ENCODE measurements at regions not wholly inside any gene's neighbourhood (a gene's known extent, or its start where the extent isn't known, plus 50 kb on each side); places are given as distances from the start of the nearest gene placed in this dataset.

DNA sequence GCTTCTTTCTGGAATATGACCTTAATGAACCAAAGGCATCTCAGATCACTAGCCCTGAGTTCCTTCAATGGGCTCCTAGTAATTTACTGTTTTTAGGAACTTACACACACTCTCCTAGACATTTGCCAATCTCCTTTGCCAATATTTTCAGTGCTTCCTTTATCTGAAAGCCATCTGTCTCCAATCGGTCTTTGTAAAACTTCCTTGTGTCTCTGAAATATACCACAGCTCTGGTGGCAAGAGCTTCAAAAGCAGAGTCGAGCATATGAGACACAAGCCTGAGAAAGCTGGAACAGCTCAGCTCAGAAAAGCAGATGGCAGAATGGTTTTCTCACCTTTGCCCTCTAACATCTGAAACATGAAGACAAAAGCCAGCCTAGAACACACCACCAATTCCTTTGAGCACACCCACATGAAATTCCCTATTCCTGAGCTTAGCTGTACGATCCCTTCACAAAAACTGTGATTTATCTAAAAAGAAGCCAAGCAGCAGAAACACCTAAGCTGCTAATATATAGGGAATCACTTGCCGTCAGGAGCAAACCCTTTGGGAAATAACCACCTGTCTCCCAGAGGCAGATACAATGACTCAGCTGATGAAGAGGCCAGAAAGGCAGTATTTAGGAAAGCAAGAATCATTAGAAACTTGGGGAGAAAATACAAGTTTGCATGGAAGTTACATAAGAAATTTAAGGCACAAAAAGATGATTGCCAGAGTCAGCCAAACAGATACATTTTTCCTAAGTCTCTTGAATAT lies 70.2 kb upstream of the ANK3 start:
- DNase-seq (ENCODE audit: low spot score), result no peak
- ATAC-seq, result no peak
- intact Hi-C loops (cut with DNase I), result loop anchor here (5.0 kb wide), 1 partner anchor 1067 kb away; no protein-coding TSS in a partner anchor

DNA sequence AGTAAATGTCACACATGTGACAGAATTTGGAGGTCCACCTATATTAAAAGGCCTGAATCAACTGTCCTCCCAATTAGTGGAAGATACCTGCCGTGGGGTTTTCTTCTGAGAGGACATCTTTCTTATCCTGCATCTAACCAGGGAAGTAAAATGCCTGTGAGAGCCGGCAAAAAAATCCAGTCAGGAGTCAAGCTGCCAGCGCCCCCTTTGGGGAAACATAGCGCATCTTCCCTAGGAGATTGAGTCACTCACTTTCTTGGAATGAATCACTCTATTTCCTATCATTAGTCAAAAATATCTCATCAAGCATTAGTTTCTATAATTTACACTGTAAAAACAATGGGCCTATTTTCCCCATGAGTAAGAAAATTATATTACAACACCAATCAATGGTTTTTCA lies 66.4 kb upstream of the ANK3 start:
- DNase-seq (ENCODE audit: low spot score) (no peak), ATAC-seq (no peak)
- intact Hi-C loops (cut with DNase I), result no loop called here

DNA sequence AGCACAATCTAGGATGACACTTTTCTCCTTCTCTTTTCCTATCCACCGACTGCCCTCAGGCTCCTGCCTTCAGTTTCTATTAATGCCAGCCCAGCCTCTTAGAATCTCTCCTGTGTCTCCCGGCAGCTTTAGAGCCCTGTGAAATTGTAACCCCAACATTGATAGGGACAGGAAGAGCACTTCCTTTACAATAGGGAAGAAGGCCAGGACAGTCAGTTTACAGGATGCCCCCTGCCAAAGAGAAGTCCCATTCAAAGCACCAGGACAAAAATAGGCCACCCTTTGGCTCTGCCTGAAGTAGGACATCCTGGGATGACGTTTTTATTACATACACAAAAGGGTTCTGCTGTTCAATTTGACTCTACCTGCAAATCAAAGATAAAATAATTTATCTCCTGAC lies 64.7 kb upstream of the ANK3 start:
- ATAC-seq, result no peak
- DNase-seq (ENCODE audit: low spot score), result no peak
- intact Hi-C loops (cut with DNase I), result no loop called here

DNA sequence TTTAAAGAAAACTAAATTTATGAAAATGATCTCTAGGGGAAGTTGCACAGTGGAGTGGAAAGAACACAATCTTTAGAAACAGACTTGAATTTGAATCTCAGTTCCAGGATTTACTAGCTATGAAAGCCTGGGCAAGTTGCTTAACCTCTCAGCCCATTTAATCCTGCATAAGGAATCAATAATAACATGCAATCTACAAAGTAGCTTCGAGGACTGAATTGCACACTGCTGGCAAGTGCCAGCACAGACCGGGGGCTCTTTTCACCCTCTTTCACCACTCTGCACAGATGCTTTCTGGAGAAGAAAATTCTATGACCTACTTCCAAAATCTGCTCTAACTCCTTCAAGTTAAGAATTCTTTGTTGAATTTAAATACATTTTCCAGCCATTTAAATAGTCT lies 63.4 kb upstream of the ANK3 start:
- intact Hi-C loops (cut with DNase I), result no loop called here
- DNase-seq (ENCODE audit: low spot score), result no peak
- ATAC-seq, result no peak

DNA sequence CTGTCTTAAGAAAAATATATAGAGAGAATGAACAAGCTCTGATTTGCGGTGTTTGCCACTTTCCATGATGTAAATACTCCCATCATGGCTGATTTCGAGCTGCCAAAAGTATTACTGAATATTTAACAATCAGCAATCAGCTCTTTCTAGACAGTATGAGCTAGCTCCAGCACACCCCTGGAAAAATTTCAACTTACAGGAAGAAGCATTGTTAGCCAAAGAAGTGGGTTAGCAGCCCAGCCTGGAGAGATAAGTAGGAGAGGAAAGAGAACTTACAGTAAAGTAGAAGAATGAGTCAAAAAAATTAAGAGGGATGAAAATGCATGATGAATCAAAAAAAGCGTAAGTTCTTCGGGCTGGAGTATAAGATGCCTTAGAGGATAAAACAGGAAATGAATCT lies 60.6 kb upstream of the ANK3 start:
- ATAC-seq, result no peak
- no peak for DNase-seq (ENCODE audit: low spot score)
- intact Hi-C loops (cut with DNase I), result no loop called here

DNA sequence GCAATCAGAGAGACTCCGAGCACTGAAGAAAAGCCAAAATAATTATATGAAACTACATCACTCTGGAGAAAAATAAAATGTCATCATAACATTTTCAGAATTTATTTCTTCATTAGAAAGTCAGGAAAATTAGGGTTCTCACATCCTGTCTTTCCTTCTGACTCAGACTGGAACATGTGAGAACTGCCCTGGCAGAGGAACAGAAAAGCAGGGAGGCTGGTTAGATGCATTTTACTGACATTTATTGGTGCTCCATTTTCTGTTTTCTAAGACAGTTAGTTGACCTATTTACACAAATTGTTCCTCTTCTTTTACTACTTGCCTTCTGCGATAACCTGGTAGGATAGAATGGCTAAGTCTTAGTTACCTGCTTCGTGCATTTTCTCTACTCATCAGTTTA lies 58.6 kb upstream of the ANK3 start:
- DNase-seq (ENCODE audit: low spot score), result no peak
- intact Hi-C loops (cut with DNase I), result no loop called here
- ATAC-seq, result no peak

DNA sequence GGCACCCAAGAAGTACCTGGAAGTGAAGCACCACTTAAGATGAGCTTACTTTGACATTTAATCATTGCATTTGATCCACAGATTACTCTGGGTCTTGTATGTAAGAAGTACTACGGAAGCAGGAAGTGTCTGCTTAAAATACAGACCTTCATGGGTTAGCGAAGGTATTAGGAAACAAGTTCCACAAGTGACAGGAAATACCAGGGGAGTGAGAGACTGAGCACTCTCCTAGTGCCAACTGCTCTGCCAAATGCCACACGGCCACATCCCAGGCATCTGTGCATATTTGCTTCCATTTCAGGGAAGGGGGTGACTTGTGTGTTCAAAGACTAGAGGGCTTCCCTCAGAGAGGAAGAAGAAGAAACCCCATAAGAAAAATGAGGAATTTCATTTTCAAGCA lies 57.2 kb upstream of the ANK3 start:
- ATAC-seq (no peak), DNase-seq (ENCODE audit: low spot score) (no peak)
- intact Hi-C loops (cut with DNase I), result no loop called here

DNA sequence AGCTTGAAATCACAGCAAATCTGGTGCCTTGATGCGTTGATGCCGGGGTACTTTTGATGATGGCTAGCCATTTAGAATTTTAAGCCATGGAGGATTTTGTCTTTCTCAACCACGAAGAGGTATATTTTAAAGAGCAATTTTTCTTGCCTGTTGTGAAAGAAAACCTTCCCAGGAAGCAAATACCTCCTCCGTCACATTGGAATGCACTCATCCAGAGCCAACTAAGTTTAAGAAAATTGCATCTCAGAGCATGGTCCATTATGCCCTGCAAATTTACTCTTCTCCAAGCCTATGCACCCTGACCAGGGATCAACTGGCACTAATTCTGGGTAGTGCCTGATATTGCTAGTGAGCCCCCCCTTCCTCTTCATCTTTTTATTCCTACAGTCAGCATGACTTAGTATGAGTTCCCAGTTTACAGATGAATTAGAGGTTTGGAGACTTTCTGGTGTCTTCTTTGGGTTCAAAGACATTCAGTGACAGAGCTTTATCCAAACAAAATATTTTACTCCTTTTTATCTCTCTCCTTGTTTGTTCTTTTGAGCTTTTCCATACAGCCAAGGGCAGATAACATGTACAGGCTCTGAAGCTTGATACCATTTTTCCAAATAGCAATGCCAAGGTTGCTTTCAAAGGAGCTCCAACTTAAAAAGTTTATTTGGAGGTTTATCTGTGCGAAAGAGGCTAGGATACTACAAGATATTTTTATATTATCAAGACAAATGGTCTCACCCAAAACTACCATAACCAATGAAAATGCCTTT lies 56.6 kb upstream of the ANK3 start:
- ATAC-seq, result no peak
- intact Hi-C loops (cut with DNase I), result no loop called here
- no peak for DNase-seq (ENCODE audit: low spot score)

DNA sequence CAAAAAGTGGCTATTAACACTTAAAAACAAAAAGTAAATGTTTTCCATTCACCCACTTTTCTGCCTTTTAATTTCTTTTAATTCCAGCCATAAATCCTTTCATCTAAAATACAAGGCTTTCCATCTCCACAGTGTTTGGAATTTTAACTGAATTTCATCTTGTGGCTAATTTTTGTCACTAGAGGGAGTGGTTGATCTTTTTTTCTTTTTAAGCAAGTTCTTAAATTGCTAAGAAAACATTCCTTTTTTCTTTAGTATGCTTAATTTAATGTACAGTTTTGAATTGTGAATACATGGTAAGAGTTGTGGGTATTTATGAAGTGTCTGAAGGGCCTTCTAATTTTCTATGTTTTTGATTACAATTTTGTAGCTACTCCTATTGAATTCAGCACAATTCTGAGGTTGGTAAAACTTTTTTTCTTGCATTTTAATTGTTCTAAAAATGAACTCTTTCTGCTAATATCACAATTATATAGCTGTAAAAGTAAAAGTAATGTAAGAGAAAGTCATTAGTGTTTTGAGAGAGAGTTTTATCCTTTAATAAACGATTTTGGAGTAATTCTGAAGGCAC lies 54.9 kb upstream of the ANK3 start:
- intact Hi-C loops (cut with DNase I), result no loop called here
- no peak for DNase-seq (ENCODE audit: low spot score)
- no peak for ATAC-seq

DNA sequence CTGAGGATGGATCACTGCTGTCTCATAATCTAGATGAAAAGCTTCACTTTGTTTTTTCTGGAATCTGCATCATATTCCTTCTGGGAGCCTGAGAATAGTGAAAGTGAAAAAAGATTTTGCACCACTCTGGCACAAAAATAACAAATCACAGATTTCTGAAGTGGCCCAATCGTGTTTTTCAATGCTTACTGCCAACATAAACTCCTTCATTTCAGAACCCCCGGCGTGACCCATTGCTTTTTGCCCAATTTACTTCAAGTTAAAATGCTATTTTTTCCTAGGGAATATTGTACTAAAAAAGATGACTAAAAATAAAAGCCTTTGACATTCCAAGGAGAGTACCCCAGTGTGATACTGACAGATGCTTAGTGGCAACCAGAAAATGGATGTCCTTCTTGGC lies 53.7 kb upstream of the ANK3 start:
- ATAC-seq (no peak), DNase-seq (ENCODE audit: low spot score) (no peak)
- intact Hi-C loops (cut with DNase I), result no loop called here

DNA sequence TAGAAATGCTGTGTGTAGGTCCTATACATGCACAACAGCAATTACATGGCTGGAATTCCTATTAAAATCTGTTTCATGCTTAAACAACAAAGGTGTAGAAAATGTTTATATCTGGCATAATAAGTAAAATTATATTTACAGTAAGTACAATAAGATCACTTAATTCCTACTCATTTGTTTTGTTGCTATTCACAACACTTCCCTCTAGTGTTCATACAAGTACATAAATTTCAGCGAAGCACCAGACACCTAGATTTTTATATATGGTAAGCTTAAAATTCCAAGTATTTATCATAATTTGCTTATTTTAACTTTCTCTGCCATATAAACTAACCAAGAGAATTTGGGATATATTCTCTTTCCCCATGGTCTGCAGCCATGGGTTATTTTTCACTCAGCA lies 51.8 kb upstream of the ANK3 start:
- ATAC-seq, result no peak
- intact Hi-C loops (cut with DNase I), result no loop called here
- DNase-seq (ENCODE audit: low spot score), result no peak

DNA sequence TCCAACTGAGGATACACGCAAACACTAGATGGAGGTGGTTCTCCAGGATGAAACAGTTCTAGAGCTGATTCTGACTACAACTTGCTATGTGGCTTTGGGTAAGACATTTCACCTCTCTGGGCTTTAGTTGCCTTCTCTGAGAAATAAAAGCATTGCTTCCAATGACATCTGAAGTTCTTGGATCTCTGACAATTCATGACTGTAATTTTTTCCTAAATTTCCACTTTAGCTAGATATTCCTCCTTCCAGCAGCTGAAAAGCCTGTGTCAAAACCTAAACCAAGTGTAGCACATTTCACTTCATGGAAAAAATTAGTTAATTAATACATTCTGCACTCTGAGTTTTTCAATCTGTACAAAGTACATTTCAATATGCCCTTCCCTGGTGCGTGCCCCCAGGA lies 50.0 kb upstream of the ANK3 start:
- intact Hi-C loops (cut with DNase I), result no loop called here
- DNase-seq (ENCODE audit: low spot score) (no peak), ATAC-seq (no peak)
